ENCODE measurements at regions not wholly inside any gene's neighbourhood (a gene's known extent, or its start where the extent isn't known, plus 50 kb on each side); places are given as distances from the start of the nearest gene placed in this dataset.

DNA sequence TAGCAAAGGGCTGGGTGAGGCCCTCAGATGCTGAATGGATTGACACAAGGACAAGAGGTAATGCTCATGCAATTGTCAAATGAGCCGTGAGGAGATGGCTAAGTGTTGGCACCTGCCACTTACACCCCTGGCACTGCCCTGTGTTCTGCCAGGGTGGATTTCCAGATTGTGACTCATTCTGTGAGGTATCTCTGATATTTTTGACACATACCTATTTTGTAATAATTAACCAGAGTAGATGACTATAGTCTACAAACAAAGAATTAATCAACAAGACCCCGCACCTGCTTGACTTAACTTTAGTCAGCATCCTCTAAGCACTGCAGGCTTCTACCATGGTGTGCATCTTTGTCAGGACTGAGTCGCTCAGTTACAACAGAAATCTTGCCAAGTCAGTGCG is 200.8 kb downstream of the DIRAS2 start:
- Histone ChIP-seq H3K4me1 (ENCODE audit: control insufficient read depth in 1 of 2, insufficient read depth in 1 of 2, low read depth in 1 of 2, low read length in 1 of 2) (no peaks in the 10 kb centered on the region), H3K9me3 (no peaks in the 10 kb centered on the region), H3K4me3 (ENCODE audit: low read depth in 1 of 2, low read length in 1 of 2) (no peak overlapping the region), H3K27ac (no peak overlapping the region), H3K27me3 (peaks cover 67% of the 10 kb centered on the region), H3K36me3 (no peaks in the 10 kb centered on the region)
- TF ChIP-seq, protein P1, sequence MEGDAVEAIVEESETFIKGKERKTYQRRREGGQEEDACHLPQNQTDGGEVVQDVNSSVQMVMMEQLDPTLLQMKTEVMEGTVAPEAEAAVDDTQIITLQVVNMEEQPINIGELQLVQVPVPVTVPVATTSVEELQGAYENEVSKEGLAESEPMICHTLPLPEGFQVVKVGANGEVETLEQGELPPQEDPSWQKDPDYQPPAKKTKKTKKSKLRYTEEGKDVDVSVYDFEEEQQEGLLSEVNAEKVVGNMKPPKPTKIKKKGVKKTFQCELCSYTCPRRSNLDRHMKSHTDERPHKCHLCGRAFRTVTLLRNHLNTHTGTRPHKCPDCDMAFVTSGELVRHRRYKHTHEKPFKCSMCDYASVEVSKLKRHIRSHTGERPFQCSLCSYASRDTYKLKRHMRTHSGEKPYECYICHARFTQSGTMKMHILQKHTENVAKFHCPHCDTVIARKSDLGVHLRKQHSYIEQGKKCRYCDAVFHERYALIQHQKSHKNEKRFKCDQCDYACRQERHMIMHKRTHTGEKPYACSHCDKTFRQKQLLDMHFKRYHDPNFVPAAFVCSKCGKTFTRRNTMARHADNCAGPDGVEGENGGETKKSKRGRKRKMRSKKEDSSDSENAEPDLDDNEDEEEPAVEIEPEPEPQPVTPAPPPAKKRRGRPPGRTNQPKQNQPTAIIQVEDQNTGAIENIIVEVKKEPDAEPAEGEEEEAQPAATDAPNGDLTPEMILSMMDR (IDR thresholded peaks at IDR 0.05): no peak

DNA sequence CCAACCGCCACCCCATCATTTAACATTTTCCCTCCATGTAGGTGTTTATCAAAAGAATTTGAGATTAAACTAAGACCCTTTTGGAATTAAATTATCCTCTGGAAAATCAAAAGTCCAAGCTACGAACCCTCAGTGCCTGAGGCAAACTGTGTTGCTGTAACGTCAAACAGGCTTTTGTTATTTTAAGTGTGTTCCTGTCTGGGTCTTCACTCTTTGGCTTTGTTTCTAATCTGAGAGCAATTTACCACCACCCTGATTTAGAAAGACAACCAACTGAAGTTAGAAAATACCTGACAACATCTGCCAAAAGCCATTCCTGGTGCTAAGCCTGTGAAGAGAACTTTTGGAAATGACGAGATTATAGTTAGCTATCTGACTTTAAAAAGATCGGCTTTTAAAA is 199.9 kb downstream of the DIRAS2 start:
- Histone ChIP-seq H3K9me3 (no peaks in the 10 kb centered on the region), H3K36me3 (no peaks in the 10 kb centered on the region), H3K4me3 (ENCODE audit: low read depth in 1 of 2, low read length in 1 of 2) (no peak overlapping the region), H3K4me1 (ENCODE audit: control insufficient read depth in 1 of 2, insufficient read depth in 1 of 2, low read depth in 1 of 2, low read length in 1 of 2) (no peaks in the 10 kb centered on the region), H3K27ac (no peak overlapping the region), H3K27me3 (peaks cover 58% of the 10 kb centered on the region)
- TF ChIP-seq, protein P1 (IDR thresholded peaks at IDR 0.05): no peak

- Histone ChIP-seq H3K9me3 (no peaks in the 10 kb centered on the region), H3K27ac (no peak overlapping the region), H3K4me3 (ENCODE audit: low read depth in 1 of 2, low read length in 1 of 2) (no peak overlapping the region), H3K27me3 (peaks cover 58% of the 10 kb centered on the region), H3K36me3 (no peaks in the 10 kb centered on the region), H3K4me1 (ENCODE audit: control insufficient read depth in 1 of 2, insufficient read depth in 1 of 2, low read depth in 1 of 2, low read length in 1 of 2) (no peaks in the 10 kb centered on the region)
- TF ChIP-seq, protein P1 (IDR thresholded peaks at IDR 0.05): no peak
Observed at GRCh38 chr9:90444609-90445204, 197.9 kb downstream of the DIRAS2 start.

GRCh38 chr9:90445391-90445790 is 197.2 kb downstream of the DIRAS2 start:
- H3K4me1 ChIP-seq (ENCODE audit: control insufficient read depth in 1 of 2, insufficient read depth in 1 of 2, low read depth in 1 of 2, low read length in 1 of 2): no peaks in the 10 kb centered on the region
- TF ChIP-seq, protein P1 (IDR thresholded peaks at IDR 0.05): no peak
- H3K9me3 ChIP-seq: no peaks in the 10 kb centered on the region
- no peak overlapping the region for H3K27ac ChIP-seq
- no peak overlapping the region for H3K4me3 ChIP-seq (ENCODE audit: low read depth in 1 of 2, low read length in 1 of 2)
- H3K36me3 ChIP-seq: no peaks in the 10 kb centered on the region
- H3K27me3 ChIP-seq: peaks cover 58% of the 10 kb centered on the region

- TF ChIP-seq, protein P1 (IDR thresholded peaks at IDR 0.05): no peak
- no peak overlapping the region for H3K27ac ChIP-seq
- H3K4me1 ChIP-seq (ENCODE audit: control insufficient read depth in 1 of 2, insufficient read depth in 1 of 2, low read depth in 1 of 2, low read length in 1 of 2): no peaks in the 10 kb centered on the region
Observed at GRCh38 chr9:90446200-90446948, 196.2 kb downstream of the DIRAS2 start.

More at GRCh38 chr9:90446200-90446948, 196.2 kb downstream of the DIRAS2 start:
- Histone ChIP-seq H3K9me3 (no peaks in the 10 kb centered on the region), H3K36me3 (no peaks in the 10 kb centered on the region), H3K4me3 (ENCODE audit: low read depth in 1 of 2, low read length in 1 of 2) (no peak overlapping the region), H3K27me3 (peaks cover 49% of the 10 kb centered on the region)

All from neutrophil (primary cell).